Astrocyte of the hippocampus (primary cell): ENCODE measurements at regions not wholly inside any gene's neighbourhood (a gene's known extent, or its start where the extent isn't known, plus 50 kb on each side); places are given as distances from the start of the nearest gene placed in this dataset.

ENCODE experiments used
- DNase-seq: peaks from one replicate; pipeline ENCODE4 v3.0.0; 2011; ENCODE audit warnings: low read depth, low spot score

- no peak for DNase-seq
Measured at GRCh38 chr13:53144826-53145225, 116.2 kb downstream of the OLFM4 start.

DNA sequence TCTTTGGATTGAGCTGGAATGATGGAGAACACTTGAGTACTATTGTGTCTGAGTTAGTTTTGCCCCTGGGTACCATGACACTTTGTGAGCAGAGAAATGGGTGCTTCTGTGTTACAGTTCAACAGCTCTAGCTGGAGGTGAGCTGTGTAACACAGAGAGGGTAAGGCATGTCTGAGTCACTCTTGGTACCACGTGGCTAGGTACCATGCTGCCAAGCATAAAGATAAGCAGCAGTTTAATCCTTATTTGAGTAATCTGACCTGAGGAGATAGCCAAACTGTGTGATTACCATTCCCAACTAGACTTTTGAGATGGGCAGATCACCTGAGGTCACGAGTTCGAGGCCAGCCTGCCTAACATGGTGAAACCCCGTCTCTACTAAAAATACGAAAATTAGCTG, 122.0 kb downstream of the OLFM4 start:
- DNase-seq, result peak; percentile 10

- DNase-seq, result peak; percentile 55
Measured at GRCh38 chr13:53151336-53152056, 122.9 kb downstream of the OLFM4 start.

DNA sequence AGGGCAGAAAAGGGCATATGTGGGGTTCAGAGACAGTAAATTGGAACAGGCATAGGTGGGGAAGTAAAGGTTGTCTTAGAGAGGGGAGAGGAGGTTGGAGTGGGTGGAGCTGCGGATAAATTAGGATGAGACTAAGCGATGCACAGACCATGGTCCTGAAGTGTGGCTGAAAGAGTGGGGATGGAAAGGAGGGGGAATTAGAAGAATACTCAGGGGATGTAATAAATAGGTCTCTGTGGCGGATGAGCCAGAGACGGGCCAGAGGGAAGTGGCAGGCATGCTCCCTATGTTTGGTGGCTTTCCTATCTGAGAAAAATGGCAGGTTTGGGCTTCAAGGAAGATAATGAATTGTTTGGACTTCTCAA, 123.4 kb downstream of the OLFM4 start:
- no peak for DNase-seq

DNA sequence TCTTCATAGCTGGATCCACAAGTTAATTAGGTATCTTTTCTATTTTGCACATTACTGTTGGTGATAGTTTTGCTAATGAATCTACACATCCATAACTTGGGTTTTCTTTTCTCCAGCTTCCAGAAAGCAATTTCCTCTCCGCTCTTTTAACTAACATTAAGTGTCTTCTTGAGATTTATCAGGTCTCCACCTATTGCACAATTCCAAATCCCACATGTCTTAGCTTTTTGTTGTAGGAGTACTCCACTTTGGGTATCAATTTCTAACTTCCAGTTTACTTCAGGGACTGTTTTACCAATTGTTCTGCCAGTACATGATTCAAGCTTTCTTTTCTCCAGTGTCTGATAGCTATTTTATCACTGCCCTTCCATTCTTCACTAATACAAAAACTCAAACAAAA, 129.6 kb downstream of the OLFM4 start:
- no peak for DNase-seq

DNA sequence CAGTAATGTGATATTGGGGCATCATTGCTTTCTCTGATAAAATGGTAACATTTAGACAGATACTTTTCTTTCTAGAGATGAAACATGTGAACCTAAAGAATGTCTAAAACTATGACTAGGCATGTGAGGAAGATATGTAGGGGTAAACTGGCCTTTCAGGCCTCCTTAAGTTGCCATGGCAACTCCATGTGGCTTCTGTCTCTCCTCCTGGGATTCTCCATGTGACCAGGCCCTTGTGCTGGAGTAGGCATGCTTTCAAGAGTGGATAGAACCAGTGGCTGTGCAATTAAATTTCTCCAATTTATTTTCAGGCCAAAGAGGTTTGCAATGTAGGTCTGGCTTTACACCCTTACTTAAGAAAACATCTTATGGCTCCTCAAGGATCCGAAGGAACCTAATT, 130.8 kb downstream of the OLFM4 start:
- no peak for DNase-seq

- no peak for DNase-seq
Measured at GRCh38 chr13:53160211-53160610, 131.6 kb downstream of the OLFM4 start.

GRCh38 chr13:53161251-53161650, 132.6 kb downstream of the OLFM4 start:
- no peak for DNase-seq

GRCh38 chr13:53165261-53165660, 136.6 kb downstream of the OLFM4 start:
- DNase-seq, result no peak

- no peak for DNase-seq
Measured at GRCh38 chr13:53167561-53167960, 138.9 kb downstream of the OLFM4 start.

GRCh38 chr13:53170910-53171309, 142.3 kb downstream of the OLFM4 start:
- no peak for DNase-seq

DNA sequence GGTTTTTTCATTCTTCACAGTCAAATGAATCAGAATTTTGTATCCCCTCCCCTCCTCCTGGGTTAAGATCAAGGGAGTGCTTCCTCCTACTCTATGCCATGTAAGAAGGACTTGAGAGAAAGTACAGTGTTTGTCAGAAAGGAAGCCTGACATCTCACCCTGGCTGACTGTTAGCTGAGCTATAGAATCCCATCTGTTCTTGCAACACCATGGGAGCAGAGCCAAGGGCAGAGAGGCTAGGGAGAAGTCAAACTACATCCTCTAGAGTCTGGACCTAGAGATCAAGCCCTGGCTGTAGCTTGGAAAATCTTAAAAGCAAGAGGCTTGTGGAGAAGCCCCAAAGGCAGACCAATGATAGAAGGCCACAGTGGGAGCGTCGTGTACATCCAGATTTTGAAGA, 145.9 kb downstream of the OLFM4 start:
- DNase-seq, result no peak

DNA sequence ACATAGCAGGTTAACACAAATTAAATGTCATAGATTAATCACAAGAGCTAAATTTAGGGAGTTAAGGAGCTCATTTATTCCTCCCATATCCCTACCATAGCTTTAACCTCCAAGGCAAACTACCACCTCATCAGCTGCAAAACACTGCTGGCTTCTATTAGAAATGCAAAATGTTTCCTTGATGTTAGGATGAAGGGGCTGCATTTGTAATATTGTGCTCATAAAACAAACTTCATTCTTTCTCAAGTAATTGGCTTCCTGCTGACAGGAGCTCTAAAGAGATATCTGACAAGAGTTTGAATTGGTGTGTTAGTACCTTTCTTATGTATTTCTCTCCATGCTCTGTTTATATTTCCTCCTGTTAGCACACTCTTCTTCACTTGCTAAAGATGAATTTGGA, 152.1 kb downstream of the OLFM4 start:
- no peak for DNase-seq

- DNase-seq, result no peak
Measured at GRCh38 chr13:53182724-53183123, 154.1 kb downstream of the OLFM4 start.

- DNase-seq, result no peak
Measured at GRCh38 chr13:53188120-53188519, 159.5 kb downstream of the OLFM4 start.

- DNase-seq, result no peak
Measured at GRCh38 chr13:53189162-53189561, 160.5 kb downstream of the OLFM4 start.

GRCh38 chr13:53191091-53191490, 162.5 kb downstream of the OLFM4 start:
- DNase-seq, result peak; percentile 50

- DNase-seq, result no peak
Measured at GRCh38 chr13:53197424-53197823, 168.8 kb downstream of the OLFM4 start.

DNA sequence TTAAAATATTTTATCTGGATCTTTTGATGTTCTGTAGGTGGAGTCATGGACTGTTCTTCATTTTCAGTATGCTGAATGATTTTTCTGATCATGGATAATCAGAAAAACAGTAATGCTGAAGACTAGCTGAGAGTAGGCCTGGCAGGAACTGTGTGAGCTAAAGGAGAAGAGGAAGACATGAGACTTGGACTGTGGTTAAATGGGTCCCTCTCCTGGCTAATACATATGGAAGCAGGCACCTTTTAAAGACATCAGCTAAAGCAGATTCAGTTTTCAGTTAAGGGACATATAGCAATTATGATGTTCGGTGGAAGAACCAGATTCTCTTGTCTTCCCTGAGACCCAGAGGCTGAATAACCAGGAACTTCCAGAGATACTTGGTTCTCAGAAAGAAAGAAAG, 169.4 kb downstream of the OLFM4 start:
- DNase-seq, result no peak

- DNase-seq, result no peak
Measured at GRCh38 chr13:53198736-53199135, 170.1 kb downstream of the OLFM4 start.

DNA sequence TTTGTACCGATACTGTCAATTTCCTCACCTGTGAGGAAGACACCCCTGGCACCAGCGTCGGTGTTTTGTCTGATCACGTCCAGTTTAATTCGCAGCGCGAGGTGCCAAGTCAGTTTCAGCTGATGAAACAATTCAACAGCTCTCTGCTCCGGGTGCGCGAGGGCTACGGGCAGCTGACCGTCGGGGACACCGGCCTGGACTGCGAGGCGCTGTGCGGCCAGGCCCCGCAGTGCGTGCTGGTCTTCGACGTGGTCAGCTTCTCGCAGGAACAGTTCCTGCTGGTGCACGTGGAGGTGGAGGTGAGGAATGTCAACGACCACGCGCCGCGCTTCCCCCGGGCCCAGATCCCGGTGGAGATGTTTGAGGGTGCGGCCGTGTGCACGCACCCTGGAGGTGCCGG, 171.5 kb downstream of the OLFM4 start:
- no peak for DNase-seq

DNA sequence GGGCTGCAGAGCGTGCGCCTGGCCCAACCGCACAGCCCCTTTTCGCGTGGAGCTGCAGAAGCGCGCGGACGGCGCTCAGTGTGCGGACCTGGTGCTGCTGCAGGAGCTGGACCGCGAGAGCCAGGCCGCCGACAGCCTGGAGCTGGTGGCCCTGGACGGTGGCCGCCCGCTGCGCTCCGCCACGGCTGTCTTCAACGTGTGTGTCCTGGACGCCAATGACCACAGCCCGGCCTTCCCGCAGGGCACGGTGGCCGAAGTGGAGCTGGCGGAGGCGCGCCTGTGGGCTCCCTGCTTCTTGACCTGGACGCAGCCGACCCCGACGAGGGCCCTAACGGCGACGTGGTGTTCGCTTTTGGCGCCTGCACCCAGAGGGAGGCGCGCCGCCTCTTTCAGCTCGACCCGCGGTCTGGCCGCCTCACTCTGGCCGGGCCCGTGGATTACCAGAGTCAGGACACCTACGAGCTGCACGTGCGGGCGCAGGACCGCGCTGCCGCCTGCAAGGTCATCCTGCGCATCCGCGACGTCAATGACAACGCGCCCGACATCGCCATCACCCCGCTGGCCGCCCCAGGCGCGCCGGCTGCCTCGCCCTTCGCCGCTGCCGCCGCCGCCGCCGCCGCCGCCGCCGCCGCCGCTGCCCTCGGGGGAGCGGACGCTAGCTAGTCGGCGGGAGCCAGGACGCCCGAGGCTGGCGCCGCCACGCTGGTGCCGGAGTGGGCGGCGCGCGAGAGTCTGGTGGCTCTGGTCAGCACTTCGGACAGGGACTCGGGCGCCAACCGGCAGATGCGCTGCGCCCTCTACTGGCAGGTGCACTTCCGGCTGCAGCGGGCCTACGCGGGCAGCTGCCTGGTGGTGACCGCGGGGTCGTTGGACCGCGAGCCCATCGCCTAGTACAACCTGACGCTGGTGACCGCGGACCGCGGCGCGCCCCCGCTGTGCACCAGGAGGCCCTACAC, 172.2 kb downstream of the OLFM4 start:
- peak; percentile 78 for DNase-seq
